ENCODE measurements at regions not wholly inside any gene's neighbourhood (a gene's known extent, or its start where the extent isn't known, plus 50 kb on each side); places are given as distances from the start of the nearest gene placed in this dataset.

DNA sequence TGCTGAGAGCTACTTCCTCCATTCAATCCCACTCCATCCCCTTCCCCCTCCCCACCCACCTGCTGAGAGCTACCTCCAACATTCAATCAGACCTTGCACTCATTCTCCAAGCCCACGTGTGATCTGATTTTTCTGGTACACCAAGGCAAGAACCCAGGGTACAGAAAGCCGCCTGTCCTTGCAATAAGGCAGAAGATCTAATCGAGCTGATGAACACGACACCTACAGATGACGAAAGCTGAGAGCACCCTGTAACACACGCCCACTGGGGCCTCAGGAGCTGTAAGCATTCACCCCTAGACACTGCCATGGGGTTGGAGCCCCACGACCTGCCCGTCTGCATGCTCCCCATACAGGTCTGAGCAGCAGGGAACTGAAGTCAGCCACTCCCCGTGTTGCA lies 58.3 kb downstream of the TRIML1 start:
- Mint-ChIP-seq H3K36me3 (ENCODE audit: low read depth) (no peaks in the 10 kb centered on the region), H3K27me3 (no peaks in the 10 kb centered on the region), H3K9me3 (peaks cover 12% of the 10 kb centered on the region), H3K4me3 (no peak overlapping the region), H3K27ac (no peak overlapping the region), H3K4me1 (ENCODE audit: low read depth) (no peaks in the 10 kb centered on the region)
- no peak overlapping the region for H3K4me3 ChIP-seq (ENCODE audit: low read length)
- intact Hi-C loops (cut with DNase I, micrococcal nuclease) = no loop called here
- TF ChIP-seq, protein P1, sequence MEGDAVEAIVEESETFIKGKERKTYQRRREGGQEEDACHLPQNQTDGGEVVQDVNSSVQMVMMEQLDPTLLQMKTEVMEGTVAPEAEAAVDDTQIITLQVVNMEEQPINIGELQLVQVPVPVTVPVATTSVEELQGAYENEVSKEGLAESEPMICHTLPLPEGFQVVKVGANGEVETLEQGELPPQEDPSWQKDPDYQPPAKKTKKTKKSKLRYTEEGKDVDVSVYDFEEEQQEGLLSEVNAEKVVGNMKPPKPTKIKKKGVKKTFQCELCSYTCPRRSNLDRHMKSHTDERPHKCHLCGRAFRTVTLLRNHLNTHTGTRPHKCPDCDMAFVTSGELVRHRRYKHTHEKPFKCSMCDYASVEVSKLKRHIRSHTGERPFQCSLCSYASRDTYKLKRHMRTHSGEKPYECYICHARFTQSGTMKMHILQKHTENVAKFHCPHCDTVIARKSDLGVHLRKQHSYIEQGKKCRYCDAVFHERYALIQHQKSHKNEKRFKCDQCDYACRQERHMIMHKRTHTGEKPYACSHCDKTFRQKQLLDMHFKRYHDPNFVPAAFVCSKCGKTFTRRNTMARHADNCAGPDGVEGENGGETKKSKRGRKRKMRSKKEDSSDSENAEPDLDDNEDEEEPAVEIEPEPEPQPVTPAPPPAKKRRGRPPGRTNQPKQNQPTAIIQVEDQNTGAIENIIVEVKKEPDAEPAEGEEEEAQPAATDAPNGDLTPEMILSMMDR (IDR thresholded peaks at IDR 0.05) = no peak
- DNase-seq (no peak), ATAC-seq (ENCODE audit: poor library complexity) (no peak)
- ChIA-PET POLR2A (no interaction called here), CTCF (no interaction called here)
- H3K9me3 ChIP-seq (ENCODE audit: control insufficient read depth in 1 of 2, insufficient read depth in 1 of 2, low read length in 2 of 2) = peaks cover 0 to 24% of the 10 kb centered on the region in 2 experiments
- H3K27me3 ChIP-seq (ENCODE audit: control insufficient read depth in 1 of 2, insufficient read depth in 2 of 2, low read length in 2 of 2) = no peaks in the 10 kb centered on the region
- H3K36me3 ChIP-seq (ENCODE audit: insufficient read depth, low read length) = no peaks in the 10 kb centered on the region
- no peak overlapping the region for H3K27ac ChIP-seq (ENCODE audit: low read depth in 1 of 2, low read length in 2 of 2)
- no peaks in the 10 kb centered on the region for H3K4me1 ChIP-seq (ENCODE audit: insufficient read depth, low read length)

DNA sequence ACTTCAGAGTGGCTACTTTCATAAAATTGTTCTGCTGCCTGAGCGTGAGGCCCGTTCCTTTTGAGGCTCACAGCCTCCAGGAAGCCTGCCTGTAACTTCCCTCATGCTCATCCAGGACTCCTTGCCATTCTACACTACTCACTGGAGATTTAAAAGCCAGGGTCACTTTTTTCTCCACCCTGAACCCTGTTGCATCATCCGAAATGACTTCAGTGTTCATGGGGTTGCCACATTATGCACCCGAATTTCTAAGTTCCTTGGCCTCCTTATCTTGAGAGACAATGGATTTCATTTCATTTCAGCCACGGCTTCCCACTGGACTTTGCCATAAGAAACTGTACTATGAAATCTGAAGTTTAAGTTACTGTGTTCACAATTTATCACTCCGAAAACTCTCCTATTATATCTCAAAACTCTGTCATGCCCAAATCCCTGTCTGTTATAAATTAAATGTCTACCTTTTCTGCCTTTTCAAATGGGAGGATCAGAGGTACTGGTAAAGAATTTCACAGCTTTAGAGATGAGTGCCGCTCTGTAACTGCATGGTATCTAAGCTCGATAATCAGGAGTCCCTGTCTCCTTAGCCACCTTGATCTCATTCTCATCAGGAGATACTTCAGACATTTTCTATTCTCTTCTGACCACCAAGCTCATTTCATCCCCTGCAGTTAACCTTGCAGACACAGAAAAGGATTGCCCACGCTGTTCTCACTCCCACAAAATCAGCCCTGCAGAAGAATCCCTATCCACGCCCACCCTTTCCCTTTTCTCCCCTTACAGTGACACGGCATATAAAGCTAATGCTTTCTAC lies 59.9 kb downstream of the TRIML1 start:
- Histone ChIP-seq H3K4me1 (ENCODE audit: insufficient read depth, low read length) (no peaks in the 10 kb centered on the region), H3K9me3 (ENCODE audit: control insufficient read depth in 1 of 2, insufficient read depth in 1 of 2, low read length in 2 of 2) (peaks cover 0 to 24% of the 10 kb centered on the region in 2 experiments), H3K27me3 (ENCODE audit: control insufficient read depth in 1 of 2, insufficient read depth in 2 of 2, low read length in 2 of 2) (no peaks in the 10 kb centered on the region), H3K36me3 (ENCODE audit: insufficient read depth, low read length) (no peaks in the 10 kb centered on the region), H3K27ac (ENCODE audit: low read depth in 1 of 2, low read length in 2 of 2) (no peak overlapping the region), H3K4me3 (ENCODE audit: low read length) (no peak overlapping the region)
- no peaks in the 10 kb centered on the region for H3K27me3 Mint-ChIP-seq
- POLR2A ChIA-PET = no interaction called here
- CTCF ChIA-PET = no interaction called here
- intact Hi-C loops (cut with DNase I, micrococcal nuclease) = no loop called here
- H3K27ac Mint-ChIP-seq = no peak overlapping the region
- TF ChIP-seq, protein P1 (IDR thresholded peaks at IDR 0.05) = no peak
- no peak for DNase-seq
- no peak overlapping the region for H3K4me3 Mint-ChIP-seq
- H3K36me3 Mint-ChIP-seq (ENCODE audit: low read depth) = no peaks in the 10 kb centered on the region
- ATAC-seq (ENCODE audit: poor library complexity) = no peak
- H3K9me3 Mint-ChIP-seq = peaks cover 8% of the 10 kb centered on the region
- H3K4me1 Mint-ChIP-seq (ENCODE audit: low read depth) = no peaks in the 10 kb centered on the region

DNA sequence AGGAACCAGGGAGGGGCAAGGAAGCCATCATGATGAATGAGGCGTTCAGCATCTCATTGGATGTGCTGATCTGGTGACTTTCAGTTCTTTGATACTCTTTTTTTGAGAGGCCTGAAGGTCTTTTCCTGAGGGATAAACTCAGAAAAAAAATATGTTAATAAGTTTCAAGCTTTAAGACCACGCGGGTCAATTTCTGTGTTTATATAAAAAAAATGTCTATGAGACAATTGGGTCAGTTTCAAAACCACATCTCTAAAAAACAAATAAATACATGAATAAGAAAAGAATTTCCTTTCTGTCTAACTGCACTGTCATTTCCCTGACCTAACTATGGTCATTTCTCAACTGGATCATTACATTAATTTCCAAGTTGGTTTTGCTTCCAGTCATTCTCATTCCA lies 62.6 kb downstream of the TRIML1 start:
- no peak overlapping the region for H3K27ac Mint-ChIP-seq
- DNase-seq = no peak
- H3K4me3 Mint-ChIP-seq = no peak overlapping the region
- peaks cover 0 to 13% of the 10 kb centered on the region in 2 experiments for H3K9me3 ChIP-seq (ENCODE audit: control insufficient read depth in 1 of 2, insufficient read depth in 1 of 2, low read length in 2 of 2)
- H3K27me3 Mint-ChIP-seq = no peaks in the 10 kb centered on the region
- H3K4me1 ChIP-seq (ENCODE audit: insufficient read depth, low read length) = no peaks in the 10 kb centered on the region
- H3K9me3 Mint-ChIP-seq = peaks cover 8% of the 10 kb centered on the region
- H3K36me3 ChIP-seq (ENCODE audit: insufficient read depth, low read length) = no peaks in the 10 kb centered on the region
- ChIA-PET POLR2A (no interaction called here), CTCF (no interaction called here)
- ATAC-seq (ENCODE audit: poor library complexity) = no peak
- TF ChIP-seq, protein P1 (IDR thresholded peaks at IDR 0.05) = no peak
- no peak overlapping the region for H3K27ac ChIP-seq (ENCODE audit: low read depth in 1 of 2, low read length in 2 of 2)
- H3K27me3 ChIP-seq (ENCODE audit: control insufficient read depth in 1 of 2, insufficient read depth in 2 of 2, low read length in 2 of 2) = no peaks in the 10 kb centered on the region
- intact Hi-C loops (cut with DNase I, micrococcal nuclease) = no loop called here
- H3K36me3 Mint-ChIP-seq (ENCODE audit: low read depth) = no peaks in the 10 kb centered on the region
- H3K4me1 Mint-ChIP-seq (ENCODE audit: low read depth) = no peaks in the 10 kb centered on the region
- H3K4me3 ChIP-seq (ENCODE audit: low read length) = no peak overlapping the region

All from CD4-positive, alpha-beta T cell (primary cell).